ENCODE measurements at regions not wholly inside any gene's neighbourhood (a gene's known extent, or its start where the extent isn't known, plus 50 kb on each side); places are given as distances from the start of the nearest gene placed in this dataset.
"Not testable (repeated sequence)": the region's sequence is repeated elsewhere in the genome, so short reads cannot be mapped to it uniquely, and the experiment has no call there.

DNA sequence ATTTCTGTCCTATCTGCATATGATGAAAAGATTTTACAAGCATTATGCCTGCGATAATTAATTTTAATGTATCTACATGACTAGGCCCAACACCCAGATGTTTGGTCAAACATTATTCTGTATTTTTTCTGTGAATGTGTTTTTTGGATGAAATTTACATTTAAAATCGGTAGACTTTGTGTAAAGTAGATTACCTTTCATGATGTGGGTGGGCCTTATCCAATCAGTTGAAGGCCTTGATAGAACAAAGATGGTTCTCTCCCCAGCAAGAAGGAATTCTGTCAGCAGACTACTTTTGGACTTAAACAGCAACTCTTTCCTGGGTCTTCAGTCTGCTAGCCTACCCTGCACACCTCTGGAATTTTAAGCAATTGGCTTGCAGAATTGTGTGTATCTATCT, 844.0 kb downstream of the BRINP3 start:
- H3K4me1 ChIP-seq (ENCODE audit: insufficient read depth, low read length): no peaks in the 10 kb centered on the region
- H3K9me3 ChIP-seq (ENCODE audit: control insufficient read depth, insufficient read depth, low read length): no peaks in the 10 kb centered on the region
- H3K9ac ChIP-seq (ENCODE audit: low read depth, low read length): no peak overlapping the region
- H3K36me3 ChIP-seq (ENCODE audit: insufficient read depth, low read length): no peaks in the 10 kb centered on the region

DNA sequence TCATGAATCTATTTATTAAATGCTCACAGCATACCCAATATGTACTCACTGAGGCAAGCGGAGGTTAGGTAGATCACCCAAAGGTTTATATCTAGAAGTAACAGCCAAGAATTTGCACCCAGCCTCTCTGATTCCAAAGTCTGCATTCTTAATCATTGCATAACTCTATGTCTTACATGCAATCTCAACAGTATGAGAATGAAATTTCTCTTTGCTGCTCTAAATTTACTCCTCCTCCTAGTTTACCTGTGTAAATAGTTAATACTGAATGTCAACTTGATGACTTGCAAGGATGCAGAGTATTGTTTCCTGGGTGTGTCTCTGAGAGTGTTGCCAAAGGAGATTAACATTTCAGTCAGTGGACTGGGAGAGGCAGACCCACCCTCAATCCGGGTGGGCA, 840.6 kb downstream of the BRINP3 start:
- no peaks in the 10 kb centered on the region for H3K4me1 ChIP-seq (ENCODE audit: insufficient read depth, low read length)
- no peaks in the 10 kb centered on the region for H3K36me3 ChIP-seq (ENCODE audit: insufficient read depth, low read length)
- no peaks in the 10 kb centered on the region for H3K9me3 ChIP-seq (ENCODE audit: control insufficient read depth, insufficient read depth, low read length)
- H3K9ac ChIP-seq (ENCODE audit: low read depth, low read length): no peak overlapping the region

DNA sequence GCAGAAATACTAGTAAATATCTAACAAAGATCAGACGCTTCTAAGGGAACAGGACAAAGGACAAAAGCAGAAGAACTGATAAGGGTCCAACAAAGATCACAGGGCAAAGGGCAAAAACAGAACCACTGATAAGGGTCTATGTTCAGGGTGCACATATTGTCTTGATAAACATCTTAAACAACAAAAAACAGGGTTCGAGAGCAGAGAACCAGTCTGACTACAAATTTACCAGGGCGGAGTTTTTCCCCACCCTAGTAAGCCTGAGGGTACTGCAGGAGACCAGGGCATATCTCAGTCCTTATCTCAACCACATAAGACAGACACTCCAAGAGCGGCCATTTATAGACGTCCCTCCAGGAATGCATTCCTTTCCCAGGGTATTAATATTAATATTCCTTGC, 833.5 kb downstream of the BRINP3 start:
- not testable (repeated sequence) for H3K9me3 ChIP-seq (ENCODE audit: control insufficient read depth, insufficient read depth, low read length); H3K4me1 ChIP-seq (ENCODE audit: insufficient read depth, low read length); H3K9ac ChIP-seq (ENCODE audit: low read depth, low read length); H3K36me3 ChIP-seq (ENCODE audit: insufficient read depth, low read length)

DNA sequence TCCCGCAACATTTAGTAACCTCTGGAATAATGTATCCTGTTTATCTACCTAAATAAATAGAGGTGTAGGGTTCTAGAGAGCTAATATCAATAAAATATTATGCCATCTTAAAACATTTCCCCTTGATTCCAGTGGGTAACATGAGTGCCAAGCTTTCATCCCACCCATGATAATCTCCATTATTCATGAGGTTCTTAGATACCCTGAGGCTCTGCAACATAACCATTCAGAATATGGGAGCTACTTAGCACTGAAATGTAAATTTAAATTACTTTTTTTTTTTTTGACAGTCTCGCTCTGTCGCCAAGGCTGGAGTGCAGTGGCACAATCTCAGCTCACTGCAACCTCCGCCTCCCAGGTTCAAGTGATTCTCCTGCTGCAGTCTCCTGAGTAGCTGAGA, 832.7 kb downstream of the BRINP3 start:
- no peaks in the 10 kb centered on the region for H3K9me3 ChIP-seq (ENCODE audit: control insufficient read depth, insufficient read depth, low read length)
- H3K36me3 ChIP-seq (ENCODE audit: insufficient read depth, low read length): no peaks in the 10 kb centered on the region
- H3K4me1 ChIP-seq (ENCODE audit: insufficient read depth, low read length): no peaks in the 10 kb centered on the region
- no peak overlapping the region for H3K9ac ChIP-seq (ENCODE audit: low read depth, low read length)

DNA sequence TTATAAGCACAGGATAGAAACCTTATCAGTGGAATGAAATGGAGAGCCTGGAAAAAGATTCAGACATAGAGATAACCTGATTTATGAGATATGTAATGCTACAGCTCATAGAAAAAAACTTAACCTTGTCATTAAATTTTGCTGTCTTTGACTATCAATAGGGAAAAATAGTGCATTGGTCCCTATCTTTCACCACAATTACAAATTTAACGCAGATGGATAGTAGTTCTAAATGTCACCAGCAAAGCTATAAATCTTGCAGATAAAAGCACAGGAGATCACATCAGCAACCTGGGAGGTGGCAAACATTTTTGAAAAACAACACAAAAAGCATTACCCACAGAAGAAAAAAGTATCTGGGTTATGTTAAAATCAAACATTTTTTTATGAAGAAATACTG, 831.6 kb downstream of the BRINP3 start:
- H3K9ac ChIP-seq (ENCODE audit: low read depth, low read length): no peak overlapping the region
- no peaks in the 10 kb centered on the region for H3K9me3 ChIP-seq (ENCODE audit: control insufficient read depth, insufficient read depth, low read length)
- H3K4me1 ChIP-seq (ENCODE audit: insufficient read depth, low read length): no peaks in the 10 kb centered on the region
- no peaks in the 10 kb centered on the region for H3K36me3 ChIP-seq (ENCODE audit: insufficient read depth, low read length)

DNA sequence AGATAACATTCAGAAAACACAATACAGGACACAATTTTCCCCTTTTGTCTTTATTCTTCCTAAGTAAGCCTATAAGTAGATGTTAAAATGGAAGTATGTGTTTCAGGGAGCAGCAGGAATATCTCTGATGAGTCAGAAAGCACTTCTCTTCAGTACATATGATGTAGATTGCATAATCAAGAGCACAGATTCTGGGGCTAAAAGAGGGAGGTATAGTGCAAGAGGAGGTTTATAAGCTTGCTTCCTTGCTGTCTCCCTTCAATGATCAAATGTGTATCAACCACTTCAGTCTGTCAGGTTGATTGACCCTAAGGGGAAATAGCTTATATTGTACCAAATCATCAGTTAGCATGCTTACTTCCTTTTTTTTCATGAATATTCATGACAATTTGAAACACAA, 822.8 kb downstream of the BRINP3 start:
- Histone ChIP-seq H3K36me3 (ENCODE audit: insufficient read depth, low read length) (no peaks in the 10 kb centered on the region), H3K9me3 (ENCODE audit: control insufficient read depth, insufficient read depth, low read length) (no peaks in the 10 kb centered on the region), H3K9ac (ENCODE audit: low read depth, low read length) (no peak overlapping the region), H3K4me1 (ENCODE audit: insufficient read depth, low read length) (0 out of 2 replicates have a peak, but pooled peaks cover 2% of the 10 kb centered on the region)

DNA sequence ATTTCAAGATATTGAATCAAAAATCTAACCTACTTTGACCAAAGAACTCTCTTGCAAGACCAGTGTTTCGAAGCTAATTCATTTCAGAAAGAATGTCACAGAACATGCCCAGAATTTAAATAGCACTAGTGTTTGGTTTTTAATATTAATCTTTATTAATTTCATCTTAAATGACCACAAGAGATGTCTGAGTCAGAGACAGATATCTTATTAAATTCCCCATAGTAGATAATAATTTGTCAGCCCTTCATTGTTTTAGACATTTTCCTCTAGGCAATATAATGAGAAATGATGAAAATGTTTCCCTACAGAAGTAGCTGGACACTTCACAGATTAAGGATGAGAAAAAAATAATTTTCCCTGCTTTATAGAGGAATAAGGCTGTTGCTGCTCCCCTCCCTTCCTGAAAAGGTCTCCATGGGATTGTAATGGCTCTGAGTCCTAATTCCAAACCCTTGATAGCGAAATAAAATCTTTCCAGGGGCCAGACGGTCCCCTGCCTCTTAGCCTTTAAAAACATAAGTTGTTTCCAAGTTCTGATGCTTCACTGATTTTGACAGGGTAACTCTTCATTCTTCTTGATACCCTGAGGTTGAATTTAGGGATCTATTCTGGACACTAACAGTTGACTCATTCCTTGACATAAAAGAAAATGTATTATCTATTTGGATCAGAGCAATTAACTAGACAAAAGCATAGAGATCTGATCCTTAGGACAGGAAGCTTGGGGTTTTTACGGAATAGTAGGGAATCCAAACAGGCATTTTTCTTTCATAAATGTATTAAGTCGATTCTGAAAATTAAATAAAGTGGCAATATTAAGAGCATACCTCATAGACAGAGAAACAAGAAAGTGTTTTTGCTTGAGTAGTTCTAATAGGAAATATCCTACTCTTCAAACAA, 820.8 kb downstream of the BRINP3 start:
- no peaks in the 10 kb centered on the region for H3K9me3 ChIP-seq (ENCODE audit: control insufficient read depth, insufficient read depth, low read length)
- no peak overlapping the region for H3K9ac ChIP-seq (ENCODE audit: low read depth, low read length)
- H3K36me3 ChIP-seq (ENCODE audit: insufficient read depth, low read length): no peaks in the 10 kb centered on the region
- 0 out of 2 replicates have a peak, but pooled peaks cover 2% of the 10 kb centered on the region for H3K4me1 ChIP-seq (ENCODE audit: insufficient read depth, low read length)

DNA sequence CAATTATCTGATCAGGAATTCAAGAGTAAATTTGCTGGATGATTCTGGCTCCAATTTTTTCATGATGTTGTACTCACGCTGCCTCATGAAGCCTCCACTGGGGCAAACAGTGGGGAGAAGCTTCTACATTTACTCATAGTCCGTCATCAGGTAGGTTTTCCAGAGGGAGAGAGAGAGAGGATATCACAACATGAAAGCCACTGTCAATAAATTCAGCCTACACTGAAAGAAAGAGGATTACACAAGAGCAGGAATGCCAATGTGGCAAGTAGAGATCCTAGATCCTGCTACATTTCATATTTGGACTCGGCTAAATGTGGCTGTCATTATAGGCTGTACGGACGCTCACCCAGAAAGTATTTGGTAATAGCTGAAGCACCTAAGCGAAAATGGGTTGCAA, 819.9 kb downstream of the BRINP3 start:
- Histone ChIP-seq H3K36me3 (ENCODE audit: insufficient read depth, low read length) (no peaks in the 10 kb centered on the region), H3K9me3 (ENCODE audit: control insufficient read depth, insufficient read depth, low read length) (no peaks in the 10 kb centered on the region), H3K9ac (ENCODE audit: low read depth, low read length) (no peak overlapping the region), H3K4me1 (ENCODE audit: insufficient read depth, low read length) (0 out of 2 replicates have a peak, but pooled peaks cover 2% of the 10 kb centered on the region)

DNA sequence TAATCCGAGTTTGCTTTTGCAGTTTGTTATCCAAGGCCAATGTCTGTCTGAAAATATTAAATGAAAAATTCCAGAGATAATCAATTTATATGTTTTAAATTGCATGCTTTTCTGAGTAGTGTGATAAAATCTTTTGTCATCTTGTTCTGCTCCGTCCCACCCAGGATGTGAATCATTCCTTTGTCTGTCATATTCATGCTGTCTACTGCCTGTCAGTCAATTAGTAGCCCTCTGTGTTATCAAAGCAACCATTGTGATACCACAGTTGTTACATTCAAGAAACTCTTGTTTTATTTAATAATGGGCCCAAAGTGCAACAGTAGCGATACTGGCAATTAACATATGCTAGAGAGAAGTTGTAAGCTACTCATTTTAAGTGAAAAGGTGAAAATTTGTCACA, 819.3 kb downstream of the BRINP3 start:
- Histone ChIP-seq H3K4me1 (ENCODE audit: insufficient read depth, low read length) (0 out of 2 replicates have a peak, but pooled peaks cover 2% of the 10 kb centered on the region), H3K9ac (ENCODE audit: low read depth, low read length) (no peak overlapping the region), H3K9me3 (ENCODE audit: control insufficient read depth, insufficient read depth, low read length) (no peaks in the 10 kb centered on the region), H3K36me3 (ENCODE audit: insufficient read depth, low read length) (no peaks in the 10 kb centered on the region)

DNA sequence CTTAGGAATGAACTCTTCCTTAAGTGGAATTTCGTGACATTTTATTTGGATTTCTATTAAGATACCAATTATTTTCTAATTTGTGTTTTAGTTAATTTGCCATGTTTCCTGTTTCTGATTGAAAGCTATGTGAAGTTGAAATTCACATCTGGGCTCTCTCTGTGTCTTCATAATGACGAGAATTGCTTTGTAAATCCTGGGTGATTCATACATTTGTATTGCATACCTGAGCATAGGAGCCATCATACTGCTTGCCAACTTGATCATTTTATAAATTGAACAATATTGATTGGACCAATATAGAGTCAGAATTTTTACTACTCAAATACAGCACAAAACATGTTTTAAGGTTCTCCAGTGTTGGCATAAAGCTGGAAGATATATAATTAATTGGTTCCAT, 817.9 kb downstream of the BRINP3 start:
- 0 out of 2 replicates have a peak, but pooled peaks cover 2% of the 10 kb centered on the region for H3K4me1 ChIP-seq (ENCODE audit: insufficient read depth, low read length)
- no peak overlapping the region for H3K9ac ChIP-seq (ENCODE audit: low read depth, low read length)
- no peaks in the 10 kb centered on the region for H3K9me3 ChIP-seq (ENCODE audit: control insufficient read depth, insufficient read depth, low read length)
- no peaks in the 10 kb centered on the region for H3K36me3 ChIP-seq (ENCODE audit: insufficient read depth, low read length)

DNA sequence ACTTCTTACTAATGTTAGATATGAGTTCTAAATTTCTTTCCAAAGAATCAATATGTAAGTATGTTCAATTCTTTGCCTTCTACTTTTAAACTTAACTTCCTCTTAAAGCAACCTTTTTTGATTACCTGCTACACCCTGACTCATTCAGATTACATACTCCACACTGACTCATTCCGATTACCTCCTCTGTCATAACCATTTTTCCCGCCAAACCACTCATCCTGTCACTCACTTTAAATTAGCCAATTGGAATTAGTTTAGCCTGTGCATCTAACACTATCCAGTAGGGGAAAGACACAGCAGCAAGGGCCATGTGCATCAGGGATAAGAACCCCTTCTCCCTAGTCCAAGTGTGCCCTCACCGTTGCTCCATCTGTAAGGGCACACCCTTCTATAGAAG, 815.5 kb downstream of the BRINP3 start:
- H3K9me3 ChIP-seq (ENCODE audit: control insufficient read depth, insufficient read depth, low read length): no peaks in the 10 kb centered on the region
- no peak overlapping the region for H3K9ac ChIP-seq (ENCODE audit: low read depth, low read length)
- no peaks in the 10 kb centered on the region for H3K36me3 ChIP-seq (ENCODE audit: insufficient read depth, low read length)
- 0 out of 2 replicates have a peak, but pooled peaks cover 2% of the 10 kb centered on the region for H3K4me1 ChIP-seq (ENCODE audit: insufficient read depth, low read length)

DNA sequence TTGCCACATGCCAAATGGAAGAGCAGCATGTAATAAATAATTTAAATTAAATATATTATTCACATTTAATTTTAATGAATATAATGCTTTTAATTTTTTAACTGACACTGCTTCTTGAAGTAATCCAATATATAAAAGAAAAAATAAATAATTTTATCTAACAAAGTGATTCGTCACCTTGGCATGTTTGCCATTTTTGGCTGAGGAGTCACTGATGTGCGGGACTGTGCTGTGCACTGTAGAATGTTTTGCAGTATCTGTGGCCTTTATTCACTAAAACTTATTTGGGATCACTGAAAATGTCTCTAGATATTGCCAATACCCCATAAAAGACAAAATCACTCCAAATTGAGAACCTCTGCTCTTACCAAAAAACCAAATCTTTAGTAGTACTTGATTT, 807.8 kb downstream of the BRINP3 start:
- Histone ChIP-seq H3K4me1 (ENCODE audit: insufficient read depth, low read length) (no peaks in the 10 kb centered on the region), H3K9me3 (ENCODE audit: control insufficient read depth, insufficient read depth, low read length) (no peaks in the 10 kb centered on the region), H3K9ac (ENCODE audit: low read depth, low read length) (no peak overlapping the region), H3K36me3 (ENCODE audit: insufficient read depth, low read length) (no peaks in the 10 kb centered on the region)

DNA sequence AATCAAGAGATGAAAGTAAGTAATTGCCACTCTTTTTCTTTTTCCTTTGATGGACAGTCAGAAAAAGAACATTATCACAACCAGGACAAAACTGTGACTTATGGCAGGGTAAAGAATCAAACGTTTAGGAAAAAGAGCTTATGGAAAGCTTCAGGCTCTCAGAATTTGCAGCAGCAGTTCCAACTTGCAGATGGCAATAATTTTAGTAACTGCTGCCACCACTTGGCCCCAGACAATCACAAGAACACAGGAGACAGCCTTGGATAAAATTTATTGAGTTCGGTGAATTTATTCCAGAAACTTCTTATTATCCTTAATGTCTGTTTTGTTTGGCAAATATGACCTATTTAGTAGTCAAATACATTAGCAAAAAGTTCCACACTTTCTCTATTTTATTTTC, 804.4 kb downstream of the BRINP3 start:
- Histone ChIP-seq H3K9me3 (ENCODE audit: control insufficient read depth, insufficient read depth, low read length) (no peaks in the 10 kb centered on the region), H3K36me3 (ENCODE audit: insufficient read depth, low read length) (no peaks in the 10 kb centered on the region), H3K4me1 (ENCODE audit: insufficient read depth, low read length) (no peaks in the 10 kb centered on the region), H3K9ac (ENCODE audit: low read depth, low read length) (no peak overlapping the region)

DNA sequence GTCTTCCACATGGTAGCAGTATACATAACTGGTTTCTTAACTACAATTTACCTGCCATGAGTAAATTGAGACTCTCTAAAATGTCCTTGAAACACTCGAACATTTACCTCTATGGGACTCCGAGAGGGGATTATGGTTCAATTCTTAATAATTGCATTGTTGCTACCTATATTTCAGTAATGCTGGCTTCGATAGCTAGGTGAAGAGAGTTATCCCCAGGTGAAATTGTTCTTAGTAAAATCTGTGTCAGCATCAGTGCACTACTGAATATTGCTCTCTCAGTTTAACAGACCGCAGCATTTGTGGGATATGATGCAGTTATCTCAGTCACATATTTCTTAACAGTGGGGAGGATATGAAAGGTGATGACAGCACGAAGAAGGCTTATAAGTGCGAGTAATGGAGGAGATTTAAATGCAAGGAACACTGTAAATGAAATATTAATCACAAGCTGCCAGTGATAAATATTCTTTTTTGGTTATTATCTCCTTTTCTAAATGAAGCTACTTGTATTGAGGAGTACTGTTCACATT, 801.9 kb downstream of the BRINP3 start:
- Histone ChIP-seq H3K4me1 (ENCODE audit: insufficient read depth, low read length) (no peaks in the 10 kb centered on the region), H3K36me3 (ENCODE audit: insufficient read depth, low read length) (no peaks in the 10 kb centered on the region), H3K9ac (ENCODE audit: low read depth, low read length) (no peak overlapping the region), H3K9me3 (ENCODE audit: control insufficient read depth, insufficient read depth, low read length) (no peaks in the 10 kb centered on the region)

DNA sequence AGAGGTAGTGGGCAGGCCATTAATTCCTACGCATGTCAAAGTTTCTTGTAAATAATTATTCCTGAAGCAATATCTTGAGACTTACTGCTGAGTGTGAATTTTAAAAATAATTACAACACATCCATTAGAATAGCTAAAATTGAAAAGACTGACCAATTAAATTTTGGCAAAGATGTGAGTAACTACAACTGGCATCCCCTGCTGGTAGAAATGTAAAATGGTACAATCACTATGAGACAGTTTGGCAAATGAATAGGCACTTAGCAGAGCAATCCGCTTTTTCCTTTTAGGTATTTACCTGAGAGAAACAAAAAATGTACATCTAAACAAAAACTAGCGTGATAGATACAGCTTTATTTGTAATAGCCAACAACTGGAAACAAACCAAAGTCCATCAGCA, 798.9 kb downstream of the BRINP3 start:
- H3K36me3 ChIP-seq (ENCODE audit: insufficient read depth, low read length): no peaks in the 10 kb centered on the region
- no peak overlapping the region for H3K9ac ChIP-seq (ENCODE audit: low read depth, low read length)
- H3K9me3 ChIP-seq (ENCODE audit: control insufficient read depth, insufficient read depth, low read length): no peaks in the 10 kb centered on the region
- H3K4me1 ChIP-seq (ENCODE audit: insufficient read depth, low read length): no peaks in the 10 kb centered on the region
